Mesodermal cell (in vitro differentiated cells): ENCODE measurements at regions not wholly inside any gene's neighbourhood (a gene's known extent, or its start where the extent isn't known, plus 50 kb on each side); places are given as distances from the start of the nearest gene placed in this dataset.
"Not testable (repeated sequence)": the region's sequence is repeated elsewhere in the genome, so short reads cannot be mapped to it uniquely, and the experiment has no call there.

ENCODE experiments used
- H3K27ac ChIP-seq: 2 replicates; pipeline ENCODE4 v1.7.0; 2013; ENCODE audit warnings: mild to moderate bottlenecking, low read depth, low read length, moderate library complexity; ENCODE audit not compliant: severe bottlenecking
- H3K36me3 ChIP-seq: 2 replicates; pipeline ENCODE4 v1.7.1; 2013; ENCODE audit warnings: mild to moderate bottlenecking, low read length, moderate library complexity; ENCODE audit not compliant: control insufficient read depth, insufficient read depth
- H3K4me1 ChIP-seq: one replicate; pipeline ENCODE4 v1.7.1; 2013; ENCODE audit warnings: mild to moderate bottlenecking, low read length; ENCODE audit not compliant: insufficient read depth, control insufficient read depth, poor library complexity, severe bottlenecking
- H3K4me3 ChIP-seq: 2 replicates; pipeline ENCODE4 v1.7.0; 2013; ENCODE audit warnings: low read length, control low read depth, mild to moderate bottlenecking; ENCODE audit not compliant: insufficient read depth, poor library complexity, severe bottlenecking; ENCODE audit errors: extremely low read depth
- H3K9me3 ChIP-seq: 2 replicates; pipeline ENCODE4 v1.7.1; 2013; ENCODE audit warnings: mild to moderate bottlenecking, low read length, moderate library complexity; ENCODE audit not compliant: control insufficient read depth
- WGBS, 2 experiments: methylation state at CpG; one replicate each; pipeline ENCODE4 v1.1.5; 2013; ENCODE audit warnings: missing lambda C conversion rate in 2 of 2; ENCODE audit not compliant: insufficient coverage in 2 of 2; 5-methylcytosine and 5-hydroxymethylcytosine counted together

DNA sequence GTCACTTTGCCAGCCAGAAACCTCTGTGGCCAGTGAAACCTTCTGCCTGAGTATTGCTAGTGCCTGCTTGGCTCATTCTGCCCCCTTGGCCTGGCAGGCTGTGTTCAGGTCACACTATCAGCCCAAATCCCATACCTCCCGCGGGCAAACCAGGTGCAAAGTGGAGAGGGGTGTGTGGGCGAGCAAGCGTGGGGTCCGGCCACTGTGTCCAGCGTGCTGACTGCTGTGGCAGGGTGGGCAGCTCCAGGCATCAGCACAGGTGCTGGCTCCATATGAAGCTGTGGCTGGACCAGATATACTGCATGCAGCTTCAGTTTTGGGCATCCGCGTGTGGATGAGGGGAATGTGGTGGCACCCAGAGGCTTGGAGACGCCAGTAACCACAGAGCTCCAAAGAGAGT, 576.5 kb upstream of the EDIL3 start:
- no peaks in the 10 kb centered on the region for H3K9me3 ChIP-seq
- 89 to 95% methylated on average over 7 to 9 of the region's 9 CpGs for WGBS, 2 experiments
- no peaks in the 10 kb centered on the region for H3K4me1 ChIP-seq
- no peak overlapping the region for H3K4me3 ChIP-seq
- H3K27ac ChIP-seq, result no peak overlapping the region
- H3K36me3 ChIP-seq, result no peaks in the 10 kb centered on the region

DNA sequence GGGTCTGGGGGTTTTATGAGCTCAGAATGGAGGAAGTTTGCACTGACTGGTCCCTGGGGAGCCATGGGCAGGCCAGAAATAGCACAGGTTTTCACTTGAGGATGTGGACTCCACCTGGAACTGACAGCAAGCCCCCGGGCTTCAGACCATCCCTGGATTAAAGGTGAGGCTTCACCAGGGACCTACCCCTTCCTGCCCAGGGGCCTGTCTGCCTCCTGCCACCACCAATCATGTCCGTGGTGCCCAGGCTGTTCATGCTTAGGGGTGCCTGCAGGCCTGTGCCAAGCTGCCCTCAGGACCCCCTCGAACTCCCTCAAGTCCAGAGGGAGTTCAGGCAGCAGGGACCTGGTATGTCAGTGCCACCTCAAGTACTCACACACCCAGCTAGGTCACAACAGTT, 577.2 kb upstream of the EDIL3 start:
- Histone ChIP-seq H3K4me3 (no peak overlapping the region), H3K4me1 (no peaks in the 10 kb centered on the region), H3K27ac (no peak overlapping the region), H3K36me3 (no peaks in the 10 kb centered on the region), H3K9me3 (no peaks in the 10 kb centered on the region)
- 80 to 94% methylated on average over 1 to 2 of the region's 3 CpGs for WGBS, 2 experiments

DNA sequence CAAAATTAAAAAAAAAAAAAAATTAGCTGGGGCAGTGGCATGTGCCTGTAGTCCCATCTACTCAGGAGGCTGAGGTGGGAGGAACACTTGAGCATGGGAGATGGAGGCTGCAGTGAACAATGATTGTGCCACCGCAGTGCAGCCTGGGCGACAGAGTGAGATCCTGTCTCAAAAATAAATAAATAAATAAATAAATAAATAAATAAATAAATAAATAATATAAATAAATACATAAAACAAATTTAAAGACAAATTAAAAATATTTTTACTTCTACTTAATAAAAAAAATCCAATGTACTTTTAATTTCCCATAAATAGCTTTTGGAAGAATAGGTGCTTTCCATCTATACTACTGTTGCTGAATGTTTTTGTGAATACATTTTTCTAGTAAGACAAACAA, 598.4 kb upstream of the EDIL3 start:
- Histone ChIP-seq H3K27ac (no peak overlapping the region), H3K4me3 (no peak overlapping the region), H3K36me3 (no peaks in the 10 kb centered on the region), H3K4me1 (no peaks in the 10 kb centered on the region), H3K9me3 (no peaks in the 10 kb centered on the region)
- no CpG with 5 or more reads among the region's 2 CpGs for WGBS, 2 experiments

DNA sequence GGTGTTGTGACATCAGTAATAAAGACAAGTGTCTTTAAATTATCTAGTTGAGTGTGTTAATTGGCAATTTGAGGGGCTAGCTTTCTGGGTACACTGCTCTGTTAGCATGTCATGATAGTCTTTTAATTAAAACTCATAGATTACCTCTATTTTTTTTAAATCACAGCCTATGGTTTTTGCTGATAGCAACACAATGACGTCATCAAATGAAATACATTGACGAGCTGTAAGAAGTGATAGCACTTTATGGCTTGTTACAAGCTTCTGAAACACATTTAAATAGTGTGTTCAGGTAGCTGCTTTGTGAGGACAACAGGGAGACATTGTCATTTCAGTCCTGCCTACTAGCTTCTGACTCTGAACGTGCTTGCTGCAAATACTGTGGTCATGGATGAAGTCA, 600.5 kb upstream of the EDIL3 start:
- H3K36me3 ChIP-seq, result no peaks in the 10 kb centered on the region
- H3K9me3 ChIP-seq, result no peaks in the 10 kb centered on the region
- WGBS, 2 experiments, result 83% methylated on average over 1 of the region's 3 CpGs; no CpG with 5 or more reads in 1 of the 2 experiments
- H3K27ac ChIP-seq, result no peak overlapping the region
- H3K4me3 ChIP-seq, result no peak overlapping the region
- no peaks in the 10 kb centered on the region for H3K4me1 ChIP-seq

DNA sequence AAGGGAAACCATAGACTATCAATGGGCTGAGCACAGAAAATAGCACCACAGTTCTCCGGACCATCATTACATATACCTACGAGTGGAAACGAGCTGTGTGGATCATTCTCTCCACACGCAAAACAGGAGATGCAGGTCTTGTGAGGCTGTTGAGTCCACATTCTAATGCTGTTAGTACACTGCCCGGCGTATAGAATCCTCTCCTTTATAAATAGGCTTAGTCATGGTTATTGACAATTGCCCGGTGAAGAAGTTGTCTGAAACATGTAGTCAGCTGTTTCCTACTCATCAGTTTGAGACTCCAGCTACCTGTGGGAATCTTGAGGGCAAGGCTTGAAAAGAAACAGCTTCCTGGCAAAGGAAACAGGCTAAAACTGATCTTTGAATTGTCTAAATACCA, 602.0 kb upstream of the EDIL3 start:
- Histone ChIP-seq H3K27ac (no peak overlapping the region), H3K9me3 (no peaks in the 10 kb centered on the region), H3K4me1 (no peaks in the 10 kb centered on the region), H3K4me3 (no peak overlapping the region), H3K36me3 (no peaks in the 10 kb centered on the region)
- WGBS, 2 experiments, result 93 to 100% methylated on average over 2 to 7 of the region's 7 CpGs

DNA sequence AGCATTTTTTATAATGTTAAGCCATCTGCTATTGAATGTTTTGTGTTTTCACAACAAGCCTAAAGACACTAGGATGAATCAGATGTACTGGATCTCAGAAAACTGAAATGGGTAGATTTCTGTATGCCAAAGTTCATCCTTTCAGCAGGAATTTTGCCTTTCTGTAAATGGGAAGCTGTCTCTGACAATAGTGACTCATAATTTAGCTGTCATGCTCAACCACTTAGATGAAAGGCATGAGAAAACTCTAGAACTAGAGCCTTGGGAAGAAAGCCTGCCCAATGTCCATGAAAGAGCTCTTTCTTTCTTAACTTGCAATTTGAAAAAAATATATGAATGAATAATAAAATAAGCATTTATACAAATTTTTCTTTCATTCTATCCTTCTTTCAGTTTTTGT, 616.0 kb upstream of the EDIL3 start:
- H3K36me3 ChIP-seq, result no peaks in the 10 kb centered on the region
- H3K9me3 ChIP-seq, result no peaks in the 10 kb centered on the region
- no peak overlapping the region for H3K27ac ChIP-seq
- no peaks in the 10 kb centered on the region for H3K4me1 ChIP-seq
- no peak overlapping the region for H3K4me3 ChIP-seq

DNA sequence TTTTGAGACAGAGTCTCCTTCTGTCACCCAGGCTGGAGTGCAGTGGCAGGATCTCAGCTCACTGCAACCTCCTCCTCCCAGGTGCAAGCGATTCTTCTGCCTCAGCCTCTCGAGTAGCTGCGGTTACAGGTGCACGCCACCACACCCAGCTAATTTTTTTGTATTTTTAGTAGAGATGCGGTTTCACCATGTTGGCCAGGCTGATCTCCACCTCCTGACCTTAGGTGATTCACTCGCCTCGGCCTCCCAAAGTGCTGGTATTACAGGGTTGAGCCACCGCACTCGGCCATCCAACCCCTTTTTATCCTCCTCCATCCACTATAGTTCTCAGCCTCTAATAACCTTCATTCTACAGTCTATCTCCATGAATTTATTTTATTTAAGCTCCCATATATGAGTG, 617.3 kb upstream of the EDIL3 start:
- not testable (repeated sequence) for H3K4me1 ChIP-seq, H3K9me3 ChIP-seq, H3K27ac ChIP-seq, H3K36me3 ChIP-seq, H3K4me3 ChIP-seq
- 93 to 100% methylated on average over 5 of the region's 9 CpGs for WGBS, 2 experiments

DNA sequence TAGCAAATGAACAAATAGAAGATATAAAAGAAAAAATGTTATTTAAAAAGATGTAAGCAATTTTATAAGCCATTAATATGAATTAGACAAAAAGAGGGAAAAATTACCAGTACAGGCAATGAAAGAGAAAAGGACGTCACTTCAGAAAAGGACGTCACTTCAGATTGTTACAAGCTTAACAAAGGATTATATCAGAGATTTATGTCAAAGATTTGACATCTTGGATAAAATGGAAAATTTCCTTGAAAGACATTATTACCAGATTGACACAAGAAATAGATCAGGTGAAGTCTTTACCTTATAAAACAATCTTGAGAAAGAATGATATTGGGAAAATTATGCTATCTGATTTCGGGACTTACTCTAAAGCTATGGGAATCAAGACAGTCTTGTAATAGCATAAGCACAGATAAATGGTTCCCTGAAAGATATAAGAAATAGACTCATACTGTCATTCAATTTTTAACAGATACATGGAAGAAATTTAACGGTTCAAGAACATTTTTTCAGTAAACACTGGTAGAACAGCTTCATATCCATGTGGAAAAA, 625.4 kb upstream of the EDIL3 start:
- H3K27ac ChIP-seq, result no peak overlapping the region
- H3K4me1 ChIP-seq, result no peaks in the 10 kb centered on the region
- WGBS, 2 experiments, result no CpG with 5 or more reads among the region's 4 CpGs
- no peaks in the 10 kb centered on the region for H3K36me3 ChIP-seq
- no peaks in the 10 kb centered on the region for H3K9me3 ChIP-seq
- H3K4me3 ChIP-seq, result no peak overlapping the region

DNA sequence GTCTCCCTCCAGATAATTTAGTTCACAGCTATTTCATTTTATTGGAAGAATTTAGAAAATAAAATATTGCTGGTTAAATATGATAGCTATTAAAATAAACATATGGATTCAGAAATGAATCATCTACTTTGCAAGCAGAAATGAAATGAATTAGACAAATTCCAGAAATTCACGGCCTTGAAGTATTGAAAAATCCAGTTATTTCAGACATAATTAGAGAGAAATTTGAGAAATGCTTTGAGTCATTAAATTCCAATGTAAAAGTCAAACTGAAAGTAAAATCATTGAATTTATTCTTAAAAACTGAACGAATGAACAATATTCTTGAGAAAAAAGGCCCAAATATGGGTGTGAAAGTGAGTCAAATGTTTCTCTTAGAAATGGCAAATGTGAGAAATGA, 632.6 kb upstream of the EDIL3 start:
- Histone ChIP-seq H3K36me3 (no peaks in the 10 kb centered on the region), H3K4me1 (no peaks in the 10 kb centered on the region)
- WGBS, 2 experiments, result 83 to 100% methylated on average over 1 of the region's 2 CpGs

DNA sequence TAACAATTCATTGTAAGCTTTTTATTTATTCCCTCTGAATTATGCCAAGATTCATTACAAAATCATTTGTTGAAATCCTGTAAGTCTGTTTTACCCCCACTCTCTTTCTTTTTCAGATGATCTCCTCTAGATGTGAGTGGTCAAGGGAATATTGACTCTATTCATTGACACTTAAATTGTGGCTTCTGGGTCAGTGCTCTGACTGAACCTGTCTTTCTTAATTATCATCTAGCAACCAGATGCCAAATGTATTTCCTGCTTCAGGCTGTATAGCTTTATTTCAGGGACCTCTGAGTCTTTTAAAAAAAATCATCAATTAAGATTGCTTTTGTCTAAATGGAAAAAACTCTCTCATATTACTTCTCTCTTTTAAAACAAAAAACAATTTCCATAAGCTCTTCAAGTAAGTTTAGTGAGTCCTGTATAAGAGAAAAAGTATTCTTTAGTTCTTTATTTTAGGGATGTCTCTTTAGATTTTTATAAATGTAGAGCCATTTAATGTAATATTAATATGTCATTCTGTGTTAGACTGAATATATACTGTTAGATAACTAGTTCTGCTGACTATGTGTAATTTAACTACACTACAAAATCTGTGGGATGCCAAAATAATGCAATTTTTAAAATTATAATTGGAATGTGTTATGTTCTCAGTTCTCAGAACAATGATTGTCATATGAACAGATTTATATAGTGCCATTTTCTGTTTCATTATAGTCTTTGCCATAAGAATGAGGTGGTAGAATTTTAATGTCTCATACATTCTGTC, 645.8 kb upstream of the EDIL3 start:
- no peaks in the 10 kb centered on the region for H3K36me3 ChIP-seq

More for the DNA sequence above, 632.6 kb upstream of the EDIL3 start:
- Histone ChIP-seq H3K4me3 (no peak overlapping the region), H3K9me3 (no peaks in the 10 kb centered on the region), H3K27ac (no peak overlapping the region)

DNA sequence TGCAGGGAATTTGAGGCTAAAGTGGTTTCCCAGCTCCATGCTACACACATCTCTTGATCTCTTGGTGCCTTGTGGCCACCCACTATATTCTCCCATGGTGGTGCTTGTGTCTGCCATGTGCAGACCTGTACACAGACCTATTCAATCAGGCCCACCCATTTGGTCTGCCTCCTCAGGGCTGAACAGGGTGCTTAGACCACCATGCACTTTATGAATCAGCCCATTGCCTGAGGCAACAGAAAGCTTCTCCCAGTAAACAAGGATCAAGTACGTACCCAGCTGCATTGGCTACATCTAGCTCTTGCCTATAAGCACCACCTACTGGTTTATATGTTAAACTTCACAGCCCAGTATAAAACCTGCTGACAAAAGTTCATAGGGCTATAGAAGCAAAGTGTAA, 664.3 kb upstream of the EDIL3 start:
- Histone ChIP-seq H3K4me3 (no peak overlapping the region), H3K27ac (no peak overlapping the region), H3K36me3 (no peaks in the 10 kb centered on the region), H3K4me1 (no peaks in the 10 kb centered on the region), H3K9me3 (no peaks in the 10 kb centered on the region)
- WGBS, 2 experiments, result no CpG with 5 or more reads among the region's 1 CpG

More for the DNA sequence above, 645.8 kb upstream of the EDIL3 start:
- H3K4me1 ChIP-seq, result no peaks in the 10 kb centered on the region
- H3K9me3 ChIP-seq, result no peaks in the 10 kb centered on the region
- no peak overlapping the region for H3K27ac ChIP-seq
- H3K4me3 ChIP-seq, result no peak overlapping the region
